Ishikawa (cell line): ENCODE measurements at regions not wholly inside any gene's neighbourhood (a gene's known extent, or its start where the extent isn't known, plus 50 kb on each side); places are given as distances from the start of the nearest gene placed in this dataset.

Source experiments
- CREB1 ChIP-seq: IDR thresholded peaks from 2 replicates; pipeline ENCODE4 v1.6.1; 2012; ENCODE audit warnings: low read depth
- EGR1 ChIP-seq: IDR thresholded peaks from 2 replicates; pipeline ENCODE4 v1.6.1; 2012
- FOXM1 ChIP-seq: IDR thresholded peaks from 2 replicates; pipeline ENCODE4 v1.6.1; 2012; ENCODE audit warnings: low read depth, borderline replicate concordance
- NFIC ChIP-seq: IDR thresholded peaks from 2 replicates; pipeline ENCODE4 v1.6.1; 2012
- RAD21 ChIP-seq: IDR thresholded peaks from 2 replicates; pipeline ENCODE4 v1.6.1; 2012; ENCODE audit warnings: low read depth
- TCF12 ChIP-seq: IDR thresholded peaks from 2 replicates; pipeline ENCODE4 v1.6.1; 2012; ENCODE audit warnings: low read depth
- TF ChIP-seq, protein P1 (sequence below): IDR thresholded peaks from 2 replicates; pipeline ENCODE4 v1.6.1; 2012; ENCODE audit warnings: low read depth, mild to moderate bottlenecking

DNA sequence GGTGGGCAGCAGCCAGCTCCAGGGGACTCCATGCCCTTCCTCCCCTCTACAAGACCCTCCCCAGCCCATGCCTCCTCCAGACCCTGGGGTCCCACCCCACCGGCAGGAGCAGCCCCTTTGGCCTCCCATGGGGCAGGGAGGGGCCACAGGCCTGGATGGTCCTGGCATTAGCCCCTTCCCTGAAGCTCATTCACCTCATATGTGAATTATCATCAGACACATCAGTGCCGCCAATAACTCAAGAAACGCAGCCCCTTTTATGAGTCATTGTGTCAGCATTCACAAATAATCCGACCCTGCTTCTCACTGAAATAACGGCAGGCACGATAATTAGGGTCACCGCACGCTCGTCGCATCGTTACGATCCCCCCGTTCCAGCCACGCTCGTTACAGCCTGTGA lies 124.2 kb downstream of the BRD1 start:
- no peak for TF ChIP-seq NFIC
- TF ChIP-seq, protein P1, sequence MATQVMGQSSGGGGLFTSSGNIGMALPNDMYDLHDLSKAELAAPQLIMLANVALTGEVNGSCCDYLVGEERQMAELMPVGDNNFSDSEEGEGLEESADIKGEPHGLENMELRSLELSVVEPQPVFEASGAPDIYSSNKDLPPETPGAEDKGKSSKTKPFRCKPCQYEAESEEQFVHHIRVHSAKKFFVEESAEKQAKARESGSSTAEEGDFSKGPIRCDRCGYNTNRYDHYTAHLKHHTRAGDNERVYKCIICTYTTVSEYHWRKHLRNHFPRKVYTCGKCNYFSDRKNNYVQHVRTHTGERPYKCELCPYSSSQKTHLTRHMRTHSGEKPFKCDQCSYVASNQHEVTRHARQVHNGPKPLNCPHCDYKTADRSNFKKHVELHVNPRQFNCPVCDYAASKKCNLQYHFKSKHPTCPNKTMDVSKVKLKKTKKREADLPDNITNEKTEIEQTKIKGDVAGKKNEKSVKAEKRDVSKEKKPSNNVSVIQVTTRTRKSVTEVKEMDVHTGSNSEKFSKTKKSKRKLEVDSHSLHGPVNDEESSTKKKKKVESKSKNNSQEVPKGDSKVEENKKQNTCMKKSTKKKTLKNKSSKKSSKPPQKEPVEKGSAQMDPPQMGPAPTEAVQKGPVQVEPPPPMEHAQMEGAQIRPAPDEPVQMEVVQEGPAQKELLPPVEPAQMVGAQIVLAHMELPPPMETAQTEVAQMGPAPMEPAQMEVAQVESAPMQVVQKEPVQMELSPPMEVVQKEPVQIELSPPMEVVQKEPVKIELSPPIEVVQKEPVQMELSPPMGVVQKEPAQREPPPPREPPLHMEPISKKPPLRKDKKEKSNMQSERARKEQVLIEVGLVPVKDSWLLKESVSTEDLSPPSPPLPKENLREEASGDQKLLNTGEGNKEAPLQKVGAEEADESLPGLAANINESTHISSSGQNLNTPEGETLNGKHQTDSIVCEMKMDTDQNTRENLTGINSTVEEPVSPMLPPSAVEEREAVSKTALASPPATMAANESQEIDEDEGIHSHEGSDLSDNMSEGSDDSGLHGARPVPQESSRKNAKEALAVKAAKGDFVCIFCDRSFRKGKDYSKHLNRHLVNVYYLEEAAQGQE, result no peak
- no peak for TF ChIP-seq FOXM1
- TF ChIP-seq RAD21, result no peak
- no peak for TF ChIP-seq TCF12
- TF ChIP-seq EGR1, result no peak
- TF ChIP-seq CREB1, result no peak
